Parathyroid adenoma (tissue), 2 donors: ENCODE measurements at regions not wholly inside any gene's neighbourhood (a gene's known extent, or its start where the extent isn't known, plus 50 kb on each side); places are given as distances from the start of the nearest gene placed in this dataset.

Source experiments
- H2AFZ ChIP-seq: fragments of 300-600 bp; sonication (generic); one replicate; pipeline ENCODE4 v1.7.0; 2017; ENCODE audit warnings: antibody characterized with exemption, mild to moderate bottlenecking
- H3K27ac ChIP-seq: fragments of 300-600 bp; sonication (generic); one replicate; pipeline ENCODE4 v1.7.0; 2017
- H3K27me3 ChIP-seq: fragments of 300-600 bp; sonication (generic); one replicate; pipeline ENCODE4 v1.7.0; 2017; ENCODE audit warnings: low read length; ENCODE audit not compliant: control insufficient read depth, insufficient read depth
- H3K36me3 ChIP-seq: fragments of 300-600 bp; sonication (generic); one replicate; pipeline ENCODE4 v1.7.0; 2017; ENCODE audit warnings: low read length; ENCODE audit not compliant: control insufficient read depth, insufficient read depth
- H3K4me1 ChIP-seq: fragments of 300-600 bp; sonication (generic); one replicate; pipeline ENCODE4 v1.7.0; 2017; ENCODE audit warnings: control low read depth
- H3K4me2 ChIP-seq: fragments of 300-600 bp; sonication (generic); one replicate; pipeline ENCODE4 v1.7.0; 2017; ENCODE audit warnings: low read length
- H3K4me3 ChIP-seq: fragments of 300-600 bp; sonication (generic); one replicate; pipeline ENCODE4 v1.7.0; 2017; ENCODE audit warnings: low read depth, low read length
- H3K79me2 ChIP-seq: fragments of 300-600 bp; sonication (generic); one replicate; pipeline ENCODE4 v1.7.0; 2017; ENCODE audit warnings: control low read depth
- H3K9ac ChIP-seq: fragments of 300-600 bp; sonication (generic); one replicate; pipeline ENCODE4 v1.7.0; 2017; ENCODE audit warnings: mild to moderate bottlenecking
- H3K9me3 ChIP-seq: fragments of 300-600 bp; sonication (generic); one replicate; pipeline ENCODE4 v1.7.0; 2017; ENCODE audit warnings: low read length; ENCODE audit not compliant: control insufficient read depth
- CTCF ChIP-seq: fragments of 300-600 bp; sonication (generic); IDR thresholded peaks from one replicate; pipeline ENCODE4 v1.7.0; 2017; ENCODE audit warnings: antibody characterized with exemption, mild to moderate bottlenecking
- donor health status: primary hyperparathyroidism.

GRCh38 chrX:150158554-150159332 lies 204.4 kb upstream of the MAMLD1 start:
- no peaks in the 10 kb centered on the region for H3K36me3 ChIP-seq
- no peak overlapping the region for H3K9ac ChIP-seq
- H3K27ac ChIP-seq: no peak overlapping the region
- H3K27me3 ChIP-seq: no peaks in the 10 kb centered on the region
- H3K4me3 ChIP-seq: no peak overlapping the region
- H3K9me3 ChIP-seq: no peaks in the 10 kb centered on the region
- TF ChIP-seq CTCF: no peak
- H3K79me2 ChIP-seq: no peaks in the 10 kb centered on the region
- no peak overlapping the region for H2AFZ ChIP-seq
- no peaks in the 10 kb centered on the region for H3K4me1 ChIP-seq
- no peak overlapping the region for H3K4me2 ChIP-seq

- no peak overlapping the region for H3K4me3 ChIP-seq
- H3K79me2 ChIP-seq: no peaks in the 10 kb centered on the region
- H2AFZ ChIP-seq: no peak overlapping the region
- H3K27ac ChIP-seq: no peak overlapping the region
- no peaks in the 10 kb centered on the region for H3K36me3 ChIP-seq
- H3K9ac ChIP-seq: no peak overlapping the region
- TF ChIP-seq CTCF: no peak
- no peaks in the 10 kb centered on the region for H3K9me3 ChIP-seq
- H3K27me3 ChIP-seq: no peaks in the 10 kb centered on the region
- H3K4me2 ChIP-seq: no peak overlapping the region
- no peaks in the 10 kb centered on the region for H3K4me1 ChIP-seq
Observed at GRCh38 chrX:150159537-150159936, 203.6 kb upstream of the MAMLD1 start.

GRCh38 chrX:150160656-150161055 lies 202.5 kb upstream of the MAMLD1 start:
- H3K9ac ChIP-seq: no peak overlapping the region
- no peak overlapping the region for H2AFZ ChIP-seq
- no peaks in the 10 kb centered on the region for H3K79me2 ChIP-seq
- H3K36me3 ChIP-seq: no peaks in the 10 kb centered on the region
- no peaks in the 10 kb centered on the region for H3K27me3 ChIP-seq
- no peak overlapping the region for H3K4me3 ChIP-seq
- no peak overlapping the region for H3K27ac ChIP-seq
- TF ChIP-seq CTCF: no peak
- no peak overlapping the region for H3K4me2 ChIP-seq
- no peaks in the 10 kb centered on the region for H3K9me3 ChIP-seq
- H3K4me1 ChIP-seq: no peaks in the 10 kb centered on the region

GRCh38 chrX:150161193-150161592 lies 201.9 kb upstream of the MAMLD1 start:
- Histone ChIP-seq H3K27me3 (no peaks in the 10 kb centered on the region), H2AFZ (no peak overlapping the region), H3K27ac (no peak overlapping the region), H3K9ac (no peak overlapping the region), H3K4me1 (no peaks in the 10 kb centered on the region), H3K4me3 (no peak overlapping the region), H3K9me3 (no peaks in the 10 kb centered on the region), H3K4me2 (no peak overlapping the region), H3K36me3 (no peaks in the 10 kb centered on the region), H3K79me2 (no peaks in the 10 kb centered on the region)
- no peak for TF ChIP-seq CTCF

- no peaks in the 10 kb centered on the region for H3K36me3 ChIP-seq
- H3K9me3 ChIP-seq: no peaks in the 10 kb centered on the region
- no peaks in the 10 kb centered on the region for H3K4me1 ChIP-seq
- no peak overlapping the region for H3K27ac ChIP-seq
- no peak overlapping the region for H2AFZ ChIP-seq
- TF ChIP-seq CTCF: no peak
- no peaks in the 10 kb centered on the region for H3K79me2 ChIP-seq
- no peak overlapping the region for H3K4me2 ChIP-seq
- no peaks in the 10 kb centered on the region for H3K27me3 ChIP-seq
- H3K4me3 ChIP-seq: no peak overlapping the region
- H3K9ac ChIP-seq: no peak overlapping the region
Observed at GRCh38 chrX:150162141-150162540, 201.0 kb upstream of the MAMLD1 start.
